Bronchial epithelial cell (primary cell): ENCODE measurements at regions not wholly inside any gene's neighbourhood (a gene's known extent, or its start where the extent isn't known, plus 50 kb on each side); places are given as distances from the start of the nearest gene placed in this dataset.

ENCODE experiments used
- DNase-seq: peaks from one replicate; pipeline ENCODE4 v3.0.0-alpha.2; 2010; ENCODE audit warnings: low read depth
- FAIRE-seq: peaks from 2 replicates; lab custom pipeline; 2011; peaks lifted over from hg19 to GRCh38; lab: Jason Lieb, UNC
- H3K27me3 ChIP-seq: 2 replicates; pipeline ENCODE4 v1.5.1; 2011; ENCODE audit warnings: low read length; ENCODE audit not compliant: control insufficient read depth, insufficient read depth
- H3K36me3 ChIP-seq: 2 replicates; pipeline ENCODE4 v1.5.1; 2011; ENCODE audit warnings: low read length; ENCODE audit not compliant: control insufficient read depth, insufficient read depth
- H3K4me3 ChIP-seq: 2 replicates; pipeline ENCODE4 v1.5.1; 2011; ENCODE audit warnings: mild to moderate bottlenecking, low read depth, low read length, control low read depth
- CTCF ChIP-seq: IDR thresholded peaks from 2 replicates; pipeline ENCODE4 v1.5.1; 2011; ENCODE audit warnings: mild to moderate bottlenecking, moderate library complexity, low read length, control low read depth, inconsistent platforms; ENCODE audit not compliant: insufficient read depth, severe bottlenecking

- TF ChIP-seq CTCF, result no peak
- DNase-seq (no peak), FAIRE-seq (no peak)
- no peak overlapping the region for H3K4me3 ChIP-seq
- no peaks in the 10 kb centered on the region for H3K36me3 ChIP-seq
- no peaks in the 10 kb centered on the region for H3K27me3 ChIP-seq
Measured at GRCh38 chr17:71166311-71166710, 954.5 kb upstream of the SOX9 start.

DNA sequence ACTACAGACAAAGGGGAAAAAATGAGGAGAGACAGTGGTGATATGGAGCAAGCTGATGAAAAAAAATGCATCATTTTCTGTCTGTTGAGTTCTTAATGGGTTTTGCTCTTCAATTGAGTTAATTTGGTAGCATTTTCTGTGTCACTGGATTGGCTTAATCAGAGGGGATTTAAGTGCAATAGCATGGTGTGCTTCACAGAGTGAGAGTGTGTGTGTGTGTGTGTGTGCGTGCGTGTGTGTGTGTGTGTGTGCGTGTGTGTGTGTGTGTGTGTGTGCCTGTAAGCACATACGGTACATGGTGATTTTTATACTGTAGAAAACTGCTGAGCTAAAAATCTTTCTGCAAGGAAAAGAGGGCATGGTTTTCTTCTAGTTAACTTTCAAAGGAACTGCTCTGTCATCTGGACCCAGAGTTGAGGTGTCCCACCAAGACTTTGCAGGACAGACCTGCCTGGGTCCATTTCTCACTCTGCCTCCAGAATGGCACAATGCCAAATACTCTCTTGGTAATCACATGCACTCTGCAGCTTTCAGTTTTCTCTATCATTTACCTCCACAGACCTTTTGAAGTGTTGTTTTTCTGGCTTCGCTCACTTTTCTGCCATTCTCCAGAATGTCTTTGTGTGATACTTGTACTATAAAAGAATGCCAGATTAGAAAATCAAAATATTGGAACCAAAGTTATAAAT is 952.6 kb upstream of the SOX9 start:
- DNase-seq (no peak), FAIRE-seq (peak; percentile 40)
- Histone ChIP-seq H3K36me3 (no peaks in the 10 kb centered on the region), H3K27me3 (no peaks in the 10 kb centered on the region), H3K4me3 (no peak overlapping the region)
- TF ChIP-seq CTCF, result no peak

GRCh38 chr17:71170070-71170469 is 950.8 kb upstream of the SOX9 start:
- H3K36me3 ChIP-seq, result no peaks in the 10 kb centered on the region
- H3K27me3 ChIP-seq, result no peaks in the 10 kb centered on the region
- DNase-seq (no peak), FAIRE-seq (no peak)
- no peak overlapping the region for H3K4me3 ChIP-seq
- no peak for TF ChIP-seq CTCF

DNA sequence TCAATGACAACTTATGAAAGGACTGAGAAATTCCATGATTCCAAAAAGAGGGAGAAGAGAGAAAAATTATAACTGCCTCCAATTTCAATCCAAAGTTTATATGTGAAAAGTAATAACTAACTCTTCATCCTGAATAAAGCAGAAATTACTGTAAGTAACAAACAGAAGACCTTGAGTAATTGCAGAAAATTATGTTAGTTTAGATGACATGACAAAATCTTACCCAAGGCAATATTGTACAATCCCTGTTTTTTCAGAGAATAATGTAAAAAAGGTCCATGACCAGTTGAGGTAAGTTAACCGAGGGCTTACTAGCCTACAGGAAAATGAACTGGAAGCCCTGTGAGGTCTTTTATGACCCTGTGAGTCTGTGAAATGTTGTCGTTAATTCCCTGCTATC is 949.5 kb upstream of the SOX9 start:
- H3K36me3 ChIP-seq, result no peaks in the 10 kb centered on the region
- FAIRE-seq (no peak), DNase-seq (no peak)
- no peak overlapping the region for H3K4me3 ChIP-seq
- no peak for TF ChIP-seq CTCF
- H3K27me3 ChIP-seq, result no peaks in the 10 kb centered on the region

GRCh38 chr17:71173991-71174390 is 946.8 kb upstream of the SOX9 start:
- H3K4me3 ChIP-seq, result no peak overlapping the region
- H3K36me3 ChIP-seq, result no peaks in the 10 kb centered on the region
- FAIRE-seq, result no peak
- no peak for TF ChIP-seq CTCF
- H3K27me3 ChIP-seq, result no peaks in the 10 kb centered on the region
- DNase-seq, result no peak

DNA sequence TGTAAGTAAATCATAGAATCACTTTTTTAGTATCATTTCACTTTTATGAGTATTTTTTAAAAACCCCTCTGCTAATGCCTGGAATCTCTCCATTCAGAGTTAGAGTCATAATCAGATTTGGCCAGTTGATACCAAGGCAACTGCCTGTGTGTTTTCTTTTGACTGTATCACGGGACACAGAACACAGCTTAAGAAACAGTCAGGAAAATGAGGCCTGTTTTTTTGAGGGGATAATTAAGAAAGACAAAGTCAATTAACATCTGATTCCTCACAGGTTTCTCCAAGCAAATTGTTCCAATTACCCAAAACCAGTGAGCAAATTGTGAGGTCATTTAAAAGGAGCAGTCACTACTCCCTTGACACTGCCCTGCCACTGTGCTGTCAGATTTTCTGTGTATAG is 944.5 kb upstream of the SOX9 start:
- no peak for FAIRE-seq
- H3K27me3 ChIP-seq, result no peaks in the 10 kb centered on the region
- H3K36me3 ChIP-seq, result no peaks in the 10 kb centered on the region
- no peak for DNase-seq
- H3K4me3 ChIP-seq, result no peak overlapping the region
- TF ChIP-seq CTCF, result no peak
